Type B pancreatic cell (in vitro differentiated cells): ENCODE measurements at regions not wholly inside any gene's neighbourhood (a gene's known extent, or its start where the extent isn't known, plus 50 kb on each side); places are given as distances from the start of the nearest gene placed in this dataset. TPM values are rescaled to one million over a fixed set of nuclear protein-coding genes. Genes with fewer than 3 reads are reported as not detected.

Experiments
- DNase-seq: peaks from one replicate; pipeline ENCODE4 v3.0.0; 2021; ENCODE audit warnings: mixed read lengths; ENCODE audit not compliant: unreplicated experiment; ENCODE audit errors: extremely low spot score
- H3K27ac Mint-ChIP-seq: 2 replicates; pipeline ENCODE4 v1.8.0; 2021; ENCODE audit warnings: mild to moderate bottlenecking, mixed read lengths
- H3K27me3 Mint-ChIP-seq: 2 replicates; pipeline ENCODE4 v1.8.0; 2021; ENCODE audit warnings: mixed read lengths
- H3K36me3 Mint-ChIP-seq: 2 replicates; pipeline ENCODE4 v1.8.0; 2021; ENCODE audit warnings: mixed read lengths
- H3K4me1 Mint-ChIP-seq: one replicate; pipeline ENCODE4 v1.8.0; 2021; ENCODE audit warnings: mixed read lengths; ENCODE audit not compliant: unreplicated experiment
- H3K4me3 Mint-ChIP-seq: 2 replicates; pipeline ENCODE4 v1.8.0; 2021; ENCODE audit warnings: mild to moderate bottlenecking, mixed read lengths
- H3K9me3 Mint-ChIP-seq: 2 replicates; pipeline ENCODE4 v1.8.0; 2021; ENCODE audit warnings: mixed read lengths
- microRNA-seq: library from miRNA; unstranded; fragments of <30 nt; microRNA quantifications from one replicate; pipeline ENCODE4, GENCODE V29; 2020
- TF ChIP-seq, protein P1 (sequence below): fragments of 200-600 bp; sonication (generic); conservative IDR thresholded peaks from 2 replicates; pipeline ENCODE4 v1.5.0; 2021; ENCODE audit warnings: antibody characterized with exemption, mild to moderate bottlenecking

GRCh38 chr10:3838460-3839437, 53.7 kb upstream of the KLF6 start:
- Mint-ChIP-seq H3K9me3 (no peaks in the 10 kb centered on the region), H3K36me3 (no peaks in the 10 kb centered on the region), H3K27ac (no peak overlapping the region), H3K4me1 (peaks cover 22% of the 10 kb centered on the region), H3K27me3 (no peaks in the 10 kb centered on the region), H3K4me3 (no peak overlapping the region)
- no peak for DNase-seq
- TF ChIP-seq, protein P1, sequence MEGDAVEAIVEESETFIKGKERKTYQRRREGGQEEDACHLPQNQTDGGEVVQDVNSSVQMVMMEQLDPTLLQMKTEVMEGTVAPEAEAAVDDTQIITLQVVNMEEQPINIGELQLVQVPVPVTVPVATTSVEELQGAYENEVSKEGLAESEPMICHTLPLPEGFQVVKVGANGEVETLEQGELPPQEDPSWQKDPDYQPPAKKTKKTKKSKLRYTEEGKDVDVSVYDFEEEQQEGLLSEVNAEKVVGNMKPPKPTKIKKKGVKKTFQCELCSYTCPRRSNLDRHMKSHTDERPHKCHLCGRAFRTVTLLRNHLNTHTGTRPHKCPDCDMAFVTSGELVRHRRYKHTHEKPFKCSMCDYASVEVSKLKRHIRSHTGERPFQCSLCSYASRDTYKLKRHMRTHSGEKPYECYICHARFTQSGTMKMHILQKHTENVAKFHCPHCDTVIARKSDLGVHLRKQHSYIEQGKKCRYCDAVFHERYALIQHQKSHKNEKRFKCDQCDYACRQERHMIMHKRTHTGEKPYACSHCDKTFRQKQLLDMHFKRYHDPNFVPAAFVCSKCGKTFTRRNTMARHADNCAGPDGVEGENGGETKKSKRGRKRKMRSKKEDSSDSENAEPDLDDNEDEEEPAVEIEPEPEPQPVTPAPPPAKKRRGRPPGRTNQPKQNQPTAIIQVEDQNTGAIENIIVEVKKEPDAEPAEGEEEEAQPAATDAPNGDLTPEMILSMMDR = no peak

DNA sequence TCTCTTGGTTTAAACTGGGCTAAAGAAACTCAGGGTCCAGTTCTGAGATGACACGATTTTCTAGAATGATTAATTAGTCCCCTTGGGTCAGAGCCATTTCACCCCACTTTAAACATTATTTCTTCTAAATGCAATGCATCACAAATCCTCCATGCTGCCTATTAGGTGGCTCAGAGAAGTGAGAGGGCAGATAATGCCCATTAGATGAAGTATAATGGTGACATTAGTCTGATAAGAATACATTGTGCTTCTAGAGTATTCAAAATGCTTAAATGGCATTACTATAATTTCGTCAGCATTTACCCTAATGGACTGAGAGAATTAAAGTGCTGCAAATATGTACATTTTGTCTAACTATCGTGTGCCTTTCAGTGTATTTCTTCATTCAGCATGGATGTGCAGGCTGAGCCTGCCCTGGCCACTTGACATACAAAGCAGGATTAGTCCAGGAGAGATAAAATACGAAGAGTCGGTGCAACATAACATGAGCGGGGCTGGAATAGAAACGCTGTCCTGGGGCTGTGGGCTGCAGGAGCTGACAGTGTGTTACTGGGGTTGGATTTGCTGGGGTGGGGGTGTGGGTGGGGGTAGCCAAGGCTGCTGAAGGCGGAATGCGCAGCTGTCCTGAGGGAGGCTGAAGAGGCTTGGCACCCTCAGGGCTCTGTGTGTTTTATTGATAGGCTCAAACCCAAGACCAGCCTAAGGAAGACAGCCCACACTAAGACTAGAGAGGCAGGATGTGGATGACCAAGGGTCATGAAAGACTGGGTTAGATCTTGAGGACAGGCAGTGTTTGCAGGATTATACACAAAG, 52.8 kb upstream of the KLF6 start:
- Mint-ChIP-seq H3K27me3 (no peaks in the 10 kb centered on the region), H3K27ac (no peak overlapping the region), H3K4me3 (no peak overlapping the region), H3K9me3 (no peaks in the 10 kb centered on the region), H3K36me3 (no peaks in the 10 kb centered on the region), H3K4me1 (peaks cover 24% of the 10 kb centered on the region)
- TF ChIP-seq, protein P1 = no peak
- DNase-seq = no peak

GRCh38 chr10:3836222-3836820, 51.3 kb upstream of the KLF6 start:
- Mint-ChIP-seq H3K4me3 (no peak overlapping the region), H3K4me1 (peaks cover 27% of the 10 kb centered on the region), H3K9me3 (no peaks in the 10 kb centered on the region), H3K27me3 (no peaks in the 10 kb centered on the region), H3K36me3 (no peaks in the 10 kb centered on the region), H3K27ac (no peak overlapping the region)
- TF ChIP-seq, protein P1 = no peak
- DNase-seq = no peak

GRCh38 chr10:3835770-3836169, 50.8 kb upstream of the KLF6 start:
- DNase-seq = no peak
- H3K36me3 Mint-ChIP-seq = no peaks in the 10 kb centered on the region
- no peaks in the 10 kb centered on the region for H3K27me3 Mint-ChIP-seq
- no peak overlapping the region for H3K27ac Mint-ChIP-seq
- H3K4me3 Mint-ChIP-seq = no peak overlapping the region
- H3K9me3 Mint-ChIP-seq = no peaks in the 10 kb centered on the region
- H3K4me1 Mint-ChIP-seq = peaks cover 25% of the 10 kb centered on the region
- TF ChIP-seq, protein P1 = no peak

GRCh38 chr10:3834947-3835346, 49.9 kb upstream of the KLF6 start:
- TF ChIP-seq, protein P1 = no peak
- no peaks in the 10 kb centered on the region for H3K9me3 Mint-ChIP-seq
- no peaks in the 10 kb centered on the region for H3K36me3 Mint-ChIP-seq
- peaks cover 21% of the 10 kb centered on the region for H3K4me1 Mint-ChIP-seq
- no peak for DNase-seq
- no peaks in the 10 kb centered on the region for H3K27me3 Mint-ChIP-seq
- H3K4me3 Mint-ChIP-seq = no peak overlapping the region
- no peak overlapping the region for H3K27ac Mint-ChIP-seq

Small RNA genes in the stretch of these regions (microRNA-seq; reads per million reads assigned to microRNA genes)
- gene MIR6078 = not detected
